Activated CD8-positive, alpha-beta memory T cell treated with anti-CD3 and anti-CD28 coated beads for 1 hour (primary cell): ENCODE measurements at regions not wholly inside any gene's neighbourhood (a gene's known extent, or its start where the extent isn't known, plus 50 kb on each side); places are given as distances from the start of the nearest gene placed in this dataset.
A peak's percentile ranks its signal among the peaks of the same experiment; 100 is the strongest.
"Not testable (repeated sequence)": the region's sequence is repeated elsewhere in the genome, so short reads cannot be mapped to it uniquely, and the experiment has no call there.

Experiments
- DNase-seq, 2 donors: peaks; one replicate each; pipeline ENCODE4 v3.0.0-alpha.2; 2020; ENCODE audit warnings: low read depth in 1 of 2; ENCODE audit errors: extremely low read depth in 1 of 2

GRCh38 chr5:134471858-134472449, 53.5 kb upstream of the JADE2 start:
- not testable (repeated sequence) for DNase-seq

GRCh38 chr5:134468921-134469400, 56.5 kb upstream of the JADE2 start:
- DNase-seq: no peak

GRCh38 chr5:134467231-134467630, 55.5 kb upstream of the CDKN2AIPNL start:
- no peak for DNase-seq

- peak in 1 of 2 donors; percentile 8 for DNase-seq
Observed at GRCh38 chr5:134466241-134467069, 54.8 kb upstream of the CDKN2AIPNL start.

- DNase-seq: peak in 1 of 2 donors; percentile 30
Observed at GRCh38 chr5:134465816-134466240, 54.1 kb upstream of the CDKN2AIPNL start.

GRCh38 chr5:134464988-134465815, 53.5 kb upstream of the CDKN2AIPNL start:
- DNase-seq: no peak

GRCh38 chr5:134463991-134464760, 52.5 kb upstream of the CDKN2AIPNL start:
- DNase-seq: no peak

GRCh38 chr5:134463176-134463720, 51.6 kb upstream of the CDKN2AIPNL start:
- no peak for DNase-seq

GRCh38 chr5:134462761-134463160, 51.1 kb upstream of the CDKN2AIPNL start:
- DNase-seq: no peak

GRCh38 chr5:134462047-134462575, 50.4 kb upstream of the CDKN2AIPNL start:
- DNase-seq: no peak
